ENCODE measurements at regions not wholly inside any gene's neighbourhood (a gene's known extent, or its start where the extent isn't known, plus 50 kb on each side); places are given as distances from the start of the nearest gene placed in this dataset.
A peak's percentile ranks its signal among the peaks of the same experiment; 100 is the strongest.

- no peak for DNase-seq
Measured at GRCh38 chr18:40066368-40066767, 1888.7 kb upstream of the PIK3C3 start.

GRCh38 chr18:40063488-40063887 is 1891.5 kb upstream of the PIK3C3 start:
- no peak for DNase-seq

GRCh38 chr18:40061086-40061485 is 1893.9 kb upstream of the PIK3C3 start:
- DNase-seq: no peak

GRCh38 chr18:40060562-40060961 is 1894.5 kb upstream of the PIK3C3 start:
- no peak for DNase-seq

- DNase-seq: no peak
Measured at GRCh38 chr18:40058811-40059570, 1896.0 kb upstream of the PIK3C3 start.

- no peak for DNase-seq
Measured at GRCh38 chr18:40056079-40056692, 1898.8 kb upstream of the PIK3C3 start.

GRCh38 chr18:40055262-40055661 is 1899.8 kb upstream of the PIK3C3 start:
- DNase-seq: peak; percentile 19

GRCh38 chr18:40049716-40050115 is 1905.3 kb upstream of the PIK3C3 start:
- DNase-seq: no peak

GRCh38 chr18:40048886-40049650 is 1906.0 kb upstream of the PIK3C3 start:
- DNase-seq: no peak

- DNase-seq: no peak
Measured at GRCh38 chr18:40048253-40048652, 1906.8 kb upstream of the PIK3C3 start.

GRCh38 chr18:40046596-40046995 is 1908.4 kb upstream of the PIK3C3 start:
- DNase-seq: no peak

GRCh38 chr18:40041951-40042350 is 1913.1 kb upstream of the PIK3C3 start:
- no peak for DNase-seq

GRCh38 chr18:40040574-40040973 is 1914.5 kb upstream of the PIK3C3 start:
- DNase-seq: no peak

- DNase-seq: no peak
Measured at GRCh38 chr18:40037356-40037755, 1917.7 kb upstream of the PIK3C3 start.

GRCh38 chr18:40036861-40037260 is 1918.2 kb upstream of the PIK3C3 start:
- no peak for DNase-seq

- DNase-seq: no peak
Measured at GRCh38 chr18:40035966-40036365, 1919.1 kb upstream of the PIK3C3 start.

GRCh38 chr18:40032076-40032475 is 1923.0 kb upstream of the PIK3C3 start:
- no peak for DNase-seq

- no peak for DNase-seq
Measured at GRCh38 chr18:40031435-40031834, 1923.6 kb upstream of the PIK3C3 start.

GRCh38 chr18:40019797-40020392 is 1935.1 kb upstream of the PIK3C3 start:
- no peak for DNase-seq

GRCh38 chr18:40018266-40018665 is 1936.8 kb upstream of the PIK3C3 start:
- peak; percentile 3 for DNase-seq

GRCh38 chr18:40017021-40017420 is 1938.0 kb upstream of the PIK3C3 start:
- DNase-seq: no peak

- DNase-seq: no peak
Measured at GRCh38 chr18:40016405-40016804, 1938.6 kb upstream of the PIK3C3 start.

- DNase-seq: peak; percentile 54
Measured at GRCh38 chr18:40013001-40013609, 1941.9 kb upstream of the PIK3C3 start.
